Naive thymus-derived CD8-positive, alpha-beta T cell (primary cell): ENCODE measurements at regions not wholly inside any gene's neighbourhood (a gene's known extent, or its start where the extent isn't known, plus 50 kb on each side); places are given as distances from the start of the nearest gene placed in this dataset.

Experiments used
- ATAC-seq, 2 donors: fragments of 150-1000 bp; cut with Tn5 transposase in 1 of 2; sonication (Bioruptor Pico), chemical (Tn5 transposase) in 1 of 2; 1 replicate in 1 of 2; 2 replicates in 1 of 2; pipeline ENCODE4 v1.10.0; 2021; ENCODE audit warnings: mild to moderate bottlenecking in 2 of 2, moderate library complexity in 2 of 2
- POLR2A ChIA-PET: fragments of 350-600 bp; sonication (Branson Sonifier 250); formaldehyde crosslinking; loops from one replicate; lab custom pipeline; 2021; ENCODE audit warnings: antibody characterized with exemption; lab: Charles Lee
- DNase-seq, 10 donors: peaks; one replicate each; pipeline versions ENCODE4 v3.0.0 to v3.0.0-alpha.2; 2020 to 2022
- H3K27ac Mint-ChIP-seq, 10 donors: one replicate each; pipeline ENCODE4 v1.8.0; 2020 to 2022; ENCODE audit warnings: mild to moderate bottlenecking in 10 of 10, mixed read lengths in 10 of 10, moderate library complexity in 4 of 10, inconsistent platforms in 1 of 10
- H3K27me3 Mint-ChIP-seq, 5 donors: one replicate each; pipeline ENCODE4 v1.8.0; 2021 to 2022; ENCODE audit warnings: mixed read lengths in 5 of 5
- H3K36me3 Mint-ChIP-seq, 3 donors: one replicate each; pipeline ENCODE4 v1.8.0; 2020 to 2022; ENCODE audit warnings: mixed read lengths in 3 of 3, mild to moderate bottlenecking in 2 of 3, inconsistent platforms in 1 of 3
- H3K4me1 Mint-ChIP-seq, 4 donors: one replicate each; pipeline ENCODE4 v1.8.0; 2021 to 2022; ENCODE audit warnings: mixed read lengths in 4 of 4
- H3K4me3 Mint-ChIP-seq, 10 donors: one replicate each; pipeline ENCODE4 v1.8.0; 2020 to 2022; ENCODE audit warnings: mild to moderate bottlenecking in 10 of 10, mixed read lengths in 10 of 10, moderate library complexity in 6 of 10, inconsistent platforms in 1 of 10
- H3K9me3 Mint-ChIP-seq, 9 donors: one replicate each; pipeline ENCODE4 v1.8.0; 2020 to 2022; ENCODE audit warnings: mixed read lengths in 9 of 9, mild to moderate bottlenecking in 3 of 9, inconsistent platforms in 1 of 9, moderate library complexity in 1 of 9

DNA sequence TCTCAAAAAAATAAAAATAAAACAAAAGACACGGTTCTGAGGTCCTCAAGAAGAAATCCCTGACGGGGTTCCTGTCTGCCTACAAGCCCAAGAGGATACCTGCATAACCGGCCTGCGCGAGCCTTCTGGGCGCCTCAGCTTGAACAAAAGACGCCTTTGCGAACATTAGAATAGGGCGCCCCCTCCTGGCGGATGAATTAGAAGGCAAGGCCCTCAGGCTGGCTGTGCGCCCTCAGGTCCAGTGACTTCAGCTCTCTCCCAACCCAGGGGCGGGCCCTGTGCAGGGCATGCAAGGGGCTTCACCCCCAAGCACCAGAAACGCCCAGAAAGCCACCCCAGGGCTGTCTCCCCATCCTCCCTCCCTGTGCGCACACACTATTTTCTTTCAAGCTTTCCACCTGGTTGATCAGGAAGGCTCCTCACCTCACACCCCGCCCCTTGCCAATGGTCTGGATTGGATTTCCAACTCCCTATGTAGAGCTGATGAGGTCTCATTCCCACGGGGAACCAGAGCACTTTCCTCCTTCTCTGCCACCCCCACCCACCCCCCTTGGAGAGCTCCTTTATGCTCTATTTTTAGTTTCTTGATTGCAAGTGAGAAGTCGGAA is 273.3 kb downstream of the BUD13 start:
- H3K36me3 Mint-ChIP-seq = peaks cover 0 to 4% (median 0%) of the 10 kb centered on the region in 3 donors
- H3K4me3 Mint-ChIP-seq = no peak overlapping the region
- H3K4me1 Mint-ChIP-seq = no peaks in the 10 kb centered on the region
- no peak for DNase-seq
- no peaks in the 10 kb centered on the region for H3K9me3 Mint-ChIP-seq
- no peak overlapping the region for H3K27ac Mint-ChIP-seq
- no peak for ATAC-seq
- POLR2A ChIA-PET = no interaction called here
- H3K27me3 Mint-ChIP-seq = peaks cover 30 to 52% (median 46%) of the 10 kb centered on the region in 5 donors

- peaks cover 0 to 2% (median 0%) of the 10 kb centered on the region in 3 donors for H3K36me3 Mint-ChIP-seq
- DNase-seq (no peak), ATAC-seq (no peak)
- no peak overlapping the region for H3K4me3 Mint-ChIP-seq
- no peaks in the 10 kb centered on the region for H3K9me3 Mint-ChIP-seq
- POLR2A ChIA-PET = no interaction called here
- peaks cover 26 to 39% (median 34%) of the 10 kb centered on the region in 5 donors for H3K27me3 Mint-ChIP-seq
- H3K27ac Mint-ChIP-seq = no peak overlapping the region
- no peaks in the 10 kb centered on the region for H3K4me1 Mint-ChIP-seq
These were observed 274.6 kb downstream of the BUD13 start for GRCh38 chr11:116498161-116498560.

DNA sequence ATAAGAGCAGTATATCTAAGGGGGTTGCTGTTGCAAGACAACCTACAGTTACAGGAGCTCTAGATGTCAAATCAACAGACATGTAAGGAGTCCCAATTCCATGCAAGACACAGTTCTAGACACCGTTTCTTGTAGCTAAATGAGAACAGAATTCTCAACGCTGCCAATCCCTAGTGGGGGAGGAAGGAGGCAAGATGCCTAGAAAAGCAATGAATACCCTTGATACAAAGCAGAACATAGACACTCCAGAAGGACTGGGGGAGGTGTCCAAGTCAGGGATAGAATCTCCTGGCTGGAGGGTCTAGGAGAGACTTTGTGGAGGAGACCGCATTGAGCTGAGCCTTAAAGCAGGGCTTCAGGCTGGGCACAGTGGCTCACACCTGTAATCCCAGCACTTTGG is 280.2 kb downstream of the BUD13 start:
- DNase-seq (no peak), ATAC-seq (no peak)
- POLR2A ChIA-PET = no interaction called here
- Mint-ChIP-seq H3K9me3 (no peaks in the 10 kb centered on the region), H3K4me3 (no peak overlapping the region), H3K27me3 (peaks cover 6 to 26% (median 12%) of the 10 kb centered on the region in 5 donors), H3K4me1 (no peaks in the 10 kb centered on the region), H3K36me3 (no peaks in the 10 kb centered on the region), H3K27ac (no peak overlapping the region)

- H3K9me3 Mint-ChIP-seq = no peaks in the 10 kb centered on the region
- no peak for ATAC-seq
- DNase-seq = no peak
- no peak overlapping the region for H3K4me3 Mint-ChIP-seq
- POLR2A ChIA-PET = no interaction called here
- no peaks in the 10 kb centered on the region for H3K4me1 Mint-ChIP-seq
- H3K36me3 Mint-ChIP-seq = no peaks in the 10 kb centered on the region
- no peak overlapping the region for H3K27ac Mint-ChIP-seq
- peaks cover 7 to 58% (median 20%) of the 10 kb centered on the region in 5 donors for H3K27me3 Mint-ChIP-seq
These were observed 283.9 kb downstream of the BUD13 start for GRCh38 chr11:116488836-116489389.

DNA sequence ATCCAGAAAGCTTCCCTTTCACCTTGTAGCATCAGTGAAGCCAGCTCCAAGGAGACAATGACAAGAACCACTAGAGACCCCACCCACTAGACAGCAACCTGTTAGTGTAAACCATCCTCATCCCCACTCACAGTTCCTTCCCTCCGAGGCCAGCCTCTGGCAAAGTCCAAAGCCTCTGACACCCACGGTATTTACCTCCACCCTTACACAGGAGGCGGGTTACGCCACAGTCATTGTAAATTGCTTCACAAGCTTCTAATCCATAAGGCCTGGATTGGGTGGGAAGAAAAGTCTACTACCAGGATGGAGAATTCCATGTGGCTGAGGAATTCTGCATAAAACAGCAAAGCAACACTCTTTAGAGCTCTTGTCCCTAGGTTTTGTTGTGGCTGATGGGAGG is 287.4 kb downstream of the BUD13 start:
- H3K36me3 Mint-ChIP-seq = no peaks in the 10 kb centered on the region
- H3K4me3 Mint-ChIP-seq = no peak overlapping the region
- no peaks in the 10 kb centered on the region for H3K4me1 Mint-ChIP-seq
- no peak overlapping the region for H3K27ac Mint-ChIP-seq
- DNase-seq = no peak
- POLR2A ChIA-PET = no interaction called here
- H3K27me3 Mint-ChIP-seq = peaks cover 6 to 54% (median 25%) of the 10 kb centered on the region in 5 donors
- H3K9me3 Mint-ChIP-seq = no peaks in the 10 kb centered on the region
- ATAC-seq = no peak

- Mint-ChIP-seq H3K27me3 (peaks cover 3 to 39% (median 15%) of the 10 kb centered on the region in 5 donors), H3K36me3 (no peaks in the 10 kb centered on the region), H3K27ac (no peak overlapping the region), H3K4me3 (no peak overlapping the region), H3K9me3 (no peaks in the 10 kb centered on the region), H3K4me1 (no peaks in the 10 kb centered on the region)
- POLR2A ChIA-PET = no interaction called here
- ATAC-seq (no peak), DNase-seq (no peak)
These were observed 290.1 kb downstream of the BUD13 start for GRCh38 chr11:116482716-116483115.

GRCh38 chr11:116481126-116481675 is 291.6 kb downstream of the BUD13 start:
- H3K4me1 Mint-ChIP-seq = no peaks in the 10 kb centered on the region
- no peak overlapping the region for H3K27ac Mint-ChIP-seq
- no peaks in the 10 kb centered on the region for H3K36me3 Mint-ChIP-seq
- POLR2A ChIA-PET = interaction anchor here (0.7 kb wide), 1 partner anchor 200 kb away, joined by 3 read pairs; no protein-coding TSS in a partner anchor
- ATAC-seq (no peak), DNase-seq (no peak)
- H3K4me3 Mint-ChIP-seq = no peak overlapping the region
- no peaks in the 10 kb centered on the region for H3K9me3 Mint-ChIP-seq
- H3K27me3 Mint-ChIP-seq = peaks cover 3 to 25% (median 13%) of the 10 kb centered on the region in 5 donors

GRCh38 chr11:116478669-116479668 is 293.8 kb downstream of the BUD13 start:
- Mint-ChIP-seq H3K27me3 (peaks cover 3 to 10% (median 6%) of the 10 kb centered on the region in 5 donors), H3K36me3 (no peaks in the 10 kb centered on the region), H3K4me1 (no peaks in the 10 kb centered on the region), H3K4me3 (no peak overlapping the region), H3K27ac (no peak overlapping the region), H3K9me3 (no peaks in the 10 kb centered on the region)
- POLR2A ChIA-PET = no interaction called here
- no peak for DNase-seq
- ATAC-seq = no peak

GRCh38 chr11:116478205-116478604 is 294.6 kb downstream of the BUD13 start:
- no peak overlapping the region for H3K27ac Mint-ChIP-seq
- POLR2A ChIA-PET = no interaction called here
- no peaks in the 10 kb centered on the region for H3K4me1 Mint-ChIP-seq
- H3K36me3 Mint-ChIP-seq = no peaks in the 10 kb centered on the region
- H3K9me3 Mint-ChIP-seq = no peaks in the 10 kb centered on the region
- DNase-seq (no peak), ATAC-seq (no peak)
- H3K27me3 Mint-ChIP-seq = peaks cover 0 to 11% (median 6%) of the 10 kb centered on the region in 5 donors
- H3K4me3 Mint-ChIP-seq = no peak overlapping the region

DNA sequence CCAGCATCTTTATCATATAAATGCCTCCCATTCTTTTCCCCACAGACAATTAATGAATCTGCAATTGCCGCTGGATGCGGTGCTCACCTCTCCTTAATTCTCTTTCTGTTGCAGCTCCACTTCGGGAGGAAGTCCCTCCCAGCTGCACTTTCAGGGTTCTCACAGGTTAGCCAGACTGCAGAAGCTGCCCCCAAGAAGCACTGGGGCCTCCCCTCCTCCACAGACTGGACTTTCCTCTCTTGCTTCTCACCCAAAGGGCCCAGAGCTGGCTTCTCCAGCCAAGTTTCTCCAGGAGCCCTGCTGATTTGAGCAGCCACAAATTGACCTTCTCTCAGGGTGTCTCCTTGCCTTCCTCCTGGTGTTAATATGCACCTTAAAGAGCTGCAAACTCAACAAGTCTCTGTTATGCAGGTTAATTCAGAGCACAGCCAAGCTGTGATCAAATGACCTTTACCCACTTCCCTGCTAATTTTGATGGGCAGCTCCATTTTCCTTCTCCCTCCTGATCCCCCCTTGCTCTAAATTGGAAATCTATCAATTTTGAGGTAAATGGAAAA is 298.9 kb downstream of the BUD13 start:
- H3K27me3 Mint-ChIP-seq = peaks cover 9 to 25% (median 22%) of the 10 kb centered on the region in 5 donors
- ATAC-seq (no peak), DNase-seq (no peak)
- POLR2A ChIA-PET = no interaction called here
- peaks cover 0 to 9% (median 0%) of the 10 kb centered on the region in 9 donors for H3K9me3 Mint-ChIP-seq
- peaks cover 0 to 4% (median 0%) of the 10 kb centered on the region in 4 donors for H3K4me1 Mint-ChIP-seq
- H3K27ac Mint-ChIP-seq = no peak overlapping the region
- H3K36me3 Mint-ChIP-seq = no peaks in the 10 kb centered on the region
- H3K4me3 Mint-ChIP-seq = no peak overlapping the region

DNA sequence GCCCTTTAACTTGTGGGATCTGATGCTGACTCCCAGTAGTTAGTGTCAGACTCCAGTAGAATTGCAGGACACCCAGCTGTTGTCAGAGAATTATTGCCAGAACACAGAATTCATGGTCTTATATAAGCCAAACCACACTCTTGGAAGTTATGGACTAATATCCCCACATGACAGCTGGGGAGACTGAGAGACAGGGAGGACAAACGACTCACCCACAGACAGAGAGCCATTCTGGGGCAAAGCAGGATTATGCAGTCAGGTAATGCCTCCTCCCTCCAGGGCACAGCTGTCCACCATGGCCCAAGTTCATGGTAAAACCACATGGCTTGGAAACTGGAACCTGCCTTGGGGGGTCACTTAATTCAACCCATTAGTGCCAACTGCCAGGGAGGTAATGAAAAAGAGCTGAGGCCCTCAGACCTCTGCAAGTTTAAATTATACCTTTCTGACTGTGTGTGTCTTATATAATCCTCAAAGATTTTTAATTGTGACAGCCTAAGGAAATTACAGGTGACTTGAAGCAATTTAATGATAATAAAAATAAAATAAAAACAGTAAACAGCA is 299.5 kb downstream of the BUD13 start:
- Mint-ChIP-seq H3K36me3 (no peaks in the 10 kb centered on the region), H3K4me1 (peaks cover 0 to 4% (median 0%) of the 10 kb centered on the region in 4 donors), H3K27me3 (peaks cover 10 to 27% (median 24%) of the 10 kb centered on the region in 5 donors), H3K4me3 (no peak overlapping the region), H3K27ac (no peak overlapping the region), H3K9me3 (peaks cover 0 to 9% (median 0%) of the 10 kb centered on the region in 9 donors)
- POLR2A ChIA-PET = no interaction called here
- DNase-seq = no peak
- no peak for ATAC-seq

GRCh38 chr11:116472651-116473050 is 300.1 kb downstream of the BUD13 start:
- peaks cover 0 to 9% (median 0%) of the 10 kb centered on the region in 9 donors for H3K9me3 Mint-ChIP-seq
- ATAC-seq (no peak), DNase-seq (no peak)
- POLR2A ChIA-PET = no interaction called here
- H3K27ac Mint-ChIP-seq = no peak overlapping the region
- H3K4me1 Mint-ChIP-seq = peaks cover 0 to 4% (median 0%) of the 10 kb centered on the region in 4 donors
- no peaks in the 10 kb centered on the region for H3K36me3 Mint-ChIP-seq
- H3K27me3 Mint-ChIP-seq = peaks cover 11 to 32% (median 24%) of the 10 kb centered on the region in 5 donors
- H3K4me3 Mint-ChIP-seq = no peak overlapping the region
